H1 (cell line): ENCODE measurements at regions not wholly inside any gene's neighbourhood (a gene's known extent, or its start where the extent isn't known, plus 50 kb on each side); places are given as distances from the start of the nearest gene placed in this dataset.

ENCODE experiments used
- CTCF ChIA-PET: fragments of 300-600 bp; sonication (Branson Sonifier 250); formaldehyde crosslinking; loops from one replicate; lab custom pipeline; 2021; ENCODE audit not compliant: partially characterized antibody; lab: Charles Lee
- POLR2A ChIA-PET: fragments of 300-600 bp; sonication (Branson Sonifier 250); formaldehyde crosslinking; loops from one replicate; lab custom pipeline; 2021; ENCODE audit warnings: inconsistent platforms; ENCODE audit not compliant: partially characterized antibody; lab: Charles Lee
- DNase-seq, 2 experiments: peaks; one replicate each; pipeline versions ENCODE4 v3.0.0 to v3.0.0-alpha.2; 2010 to 2022; ENCODE audit warnings: low spot score in 2 of 2, low read depth in 1 of 2, mixed read lengths in 1 of 2
- FAIRE-seq: peaks from 2 replicates; lab custom pipeline; 2011; peaks lifted over from hg19 to GRCh38; lab: Jason Lieb, UNC
- H2AFZ ChIP-seq: 2 replicates; pipeline ENCODE4 v1.8.1; 2012; ENCODE audit warnings: low read length, inconsistent platforms
- H2AK5ac ChIP-seq: 2 replicates; pipeline ENCODE4 v1.6.1; 2013; ENCODE audit warnings: low read depth, low read length
- H2BK120ac ChIP-seq: replicated peaks from 2 replicates; pipeline ENCODE3; 2013; ENCODE audit warnings: low read depth, low read length, inconsistent platforms
- H2BK12ac ChIP-seq: 2 replicates; pipeline ENCODE4 v1.6.1; 2013; ENCODE audit warnings: low read depth, low read length
- H2BK15ac ChIP-seq: 2 replicates; pipeline ENCODE4 v1.6.1; 2013; ENCODE audit warnings: low read length
- H2BK20ac ChIP-seq: 2 replicates; pipeline ENCODE4 v1.6.1; 2013; ENCODE audit warnings: low read length
- H2BK5ac ChIP-seq: 2 replicates; pipeline ENCODE4 v1.6.1; 2013; ENCODE audit warnings: low read depth, low read length
- H3K14ac ChIP-seq: 2 replicates; pipeline ENCODE4 v1.6.1; 2013; ENCODE audit warnings: inconsistent platforms; ENCODE audit not compliant: insufficient read length
- H3K18ac ChIP-seq: 2 replicates; pipeline ENCODE4 v1.6.1; 2013; ENCODE audit warnings: low read length; ENCODE audit errors: extremely low read depth
- H3K23ac ChIP-seq: 2 replicates; pipeline ENCODE4 v1.6.1; 2013; ENCODE audit warnings: inconsistent platforms; ENCODE audit not compliant: insufficient read length
- H3K23me2 ChIP-seq: 2 replicates; pipeline ENCODE4 v1.6.1; 2013; ENCODE audit warnings: low read depth, low read length
- H3K27ac ChIP-seq: 2 replicates; pipeline ENCODE4 v1.6.1; 2011; ENCODE audit warnings: low read depth, low read length, inconsistent platforms
- H3K27me3 ChIP-seq, 4 experiments: replicated peaks in 1 of 4; 1 replicate in 1 of 4; 2 replicates in 3 of 4; pipeline versions ENCODE4 v1.6.1 to v1.8.1; 2011 to 2013; ENCODE audit warnings: low read length in 3 of 4, mild to moderate bottlenecking in 3 of 4, inconsistent platforms in 2 of 4, mixed read lengths in 2 of 4, moderate library complexity in 1 of 4; ENCODE audit not compliant: control insufficient read depth in 3 of 4, insufficient read depth in 3 of 4; ENCODE audit errors: extremely low read depth in 1 of 4
- H3K36me3 ChIP-seq, 4 experiments: 2 replicates each; pipeline versions ENCODE4 v1.6.1 to v1.8.1; 2011 to 2013; ENCODE audit warnings: mild to moderate bottlenecking in 4 of 4, low read length in 3 of 4, moderate library complexity in 2 of 4, control low read depth in 1 of 4, inconsistent platforms in 1 of 4; ENCODE audit not compliant: insufficient read depth in 4 of 4, control insufficient read depth in 2 of 4
- H3K4ac ChIP-seq: replicated peaks from 2 replicates; pipeline ENCODE3; 2013; ENCODE audit warnings: low read length, low read depth, mixed read lengths, inconsistent platforms; ENCODE audit not compliant: insufficient read length
- H3K4me1 ChIP-seq, 4 experiments: replicated peaks in 1 of 4; 1 replicate in 1 of 4; 2 replicates in 3 of 4; pipeline versions ENCODE4 v1.6.1 to v1.8.1; 2011 to 2013; ENCODE audit warnings: low read length in 3 of 4, inconsistent platforms in 2 of 4, mixed read lengths in 1 of 4; ENCODE audit not compliant: insufficient read depth in 4 of 4, control insufficient read depth in 3 of 4
- H3K4me2 ChIP-seq, 2 experiments: 2 replicates each; pipeline versions ENCODE4 v1.6.1 to v1.8.1; 2011 to 2013; ENCODE audit warnings: low read depth in 2 of 2, low read length in 2 of 2, control low read depth in 1 of 2, inconsistent platforms in 1 of 2, mild to moderate bottlenecking in 1 of 2; ENCODE audit not compliant: insufficient read depth in 1 of 2
- H3K4me3 ChIP-seq, 4 experiments: fragments of 200-600, 300-600 bp in 1 of 4; sonication (generic), shearing (Covaris generic), sonication (Bioruptor Twin) in 1 of 4; 2 replicates each; pipeline versions ENCODE4 v1.5.1 to v1.8.1; 2011 to 2016; ENCODE audit warnings: low read length in 4 of 4, low read depth in 3 of 4, control low read depth in 2 of 4, inconsistent platforms in 2 of 4, mild to moderate bottlenecking in 2 of 4, mixed read lengths in 1 of 4, moderate library complexity in 1 of 4; ENCODE audit not compliant: insufficient read depth in 2 of 4; ENCODE audit errors: extremely low read depth in 1 of 4
- H3K56ac ChIP-seq: replicated peaks from 2 replicates; pipeline ENCODE3; 2013; ENCODE audit warnings: low read depth, mild to moderate bottlenecking, mixed read lengths, low read length, inconsistent platforms; ENCODE audit not compliant: insufficient read length
- H3K79me1 ChIP-seq: 2 replicates; pipeline ENCODE4 v1.6.1; 2013; ENCODE audit warnings: low read depth, low read length, control low read depth
- H3K79me2 ChIP-seq, 2 experiments: 2 replicates each; pipeline versions ENCODE4 v1.6.1 to v1.8.1; 2012 to 2013; ENCODE audit warnings: low read length in 2 of 2, mild to moderate bottlenecking in 2 of 2, inconsistent platforms in 1 of 2; ENCODE audit not compliant: insufficient read depth in 2 of 2, control insufficient read depth in 1 of 2
- H3K9ac ChIP-seq, 4 experiments: replicated peaks in 1 of 4; 1 replicate in 1 of 4; 2 replicates in 3 of 4; pipeline versions ENCODE4 v1.6.1 to v1.8.1; 2011 to 2013; ENCODE audit warnings: low read depth in 3 of 4, low read length in 3 of 4, control low read depth in 2 of 4, mild to moderate bottlenecking in 2 of 4, moderate library complexity in 2 of 4, inconsistent platforms in 1 of 4; ENCODE audit errors: extremely low read depth in 1 of 4
- H3K9me3 ChIP-seq, 2 experiments: 2 replicates each; pipeline versions ENCODE4 v1.6.1 to v1.8.1; 2012 to 2013; ENCODE audit warnings: mild to moderate bottlenecking in 2 of 2, moderate library complexity in 2 of 2, control low read depth in 1 of 2, inconsistent platforms in 1 of 2, low read depth in 1 of 2, low read length in 1 of 2, mixed read lengths in 1 of 2; ENCODE audit not compliant: insufficient read depth in 2 of 2
- H4K20me1 ChIP-seq, 2 experiments: replicated peaks in 1 of 2; 2 replicates each; pipeline versions ENCODE3 to v1.8.1; 2011 to 2013; ENCODE audit warnings: inconsistent platforms in 2 of 2, low read length in 2 of 2, mild to moderate bottlenecking in 1 of 2; ENCODE audit not compliant: insufficient read depth in 2 of 2, control insufficient read depth in 1 of 2
- H4K5ac ChIP-seq: 2 replicates; pipeline ENCODE4 v1.6.1; 2013; ENCODE audit warnings: low read length, low read depth, mixed read lengths, inconsistent platforms; ENCODE audit not compliant: insufficient read length
- H4K8ac ChIP-seq: 2 replicates; pipeline ENCODE4 v1.8.0; 2013; ENCODE audit warnings: mild to moderate bottlenecking, moderate library complexity, low read length, inconsistent platforms; ENCODE audit not compliant: insufficient read depth; ENCODE audit errors: extremely low read depth
- H4K91ac ChIP-seq: replicated peaks from 2 replicates; pipeline ENCODE3; 2013; ENCODE audit warnings: low read length, mixed read lengths, inconsistent platforms; ENCODE audit not compliant: insufficient read length
- ATF2 ChIP-seq: IDR thresholded peaks from 2 replicates; pipeline ENCODE4 v1.6.1; 2012; ENCODE audit warnings: low read length, inconsistent platforms
- GTF2F1 ChIP-seq: IDR thresholded peaks from 2 replicates; pipeline ENCODE4 v1.6.1; 2012; ENCODE audit warnings: low read depth, low read length, improper control_type of control experiment, borderline replicate concordance
- HDAC2 ChIP-seq, 2 experiments: fragments of 300-600 bp in 1 of 2; sonication (generic) in 1 of 2; IDR thresholded peaks; 2 replicates each; pipeline ENCODE4 v1.6.1; 2011 to 2012; ENCODE audit warnings: low read depth in 2 of 2, low read length in 2 of 2, mild to moderate bottlenecking in 2 of 2, moderate library complexity in 2 of 2, borderline replicate concordance in 1 of 2, inconsistent platforms in 1 of 2
- MAX ChIP-seq: IDR thresholded peaks from 2 replicates; pipeline ENCODE4 v1.6.1; 2012; ENCODE audit warnings: inconsistent platforms
- NRF1 ChIP-seq: IDR thresholded peaks from 2 replicates; pipeline ENCODE4 v1.6.1; 2011; ENCODE audit warnings: mild to moderate bottlenecking, low read depth, low read length, improper control_type of control experiment
- RBBP5 ChIP-seq: IDR thresholded peaks from 2 replicates; pipeline ENCODE4 v1.7.1; 2012; ENCODE audit warnings: low read depth, mild to moderate bottlenecking, inconsistent platforms, low read length, moderate library complexity, borderline replicate concordance
- RFX5 ChIP-seq: IDR thresholded peaks from 2 replicates; pipeline ENCODE4 v1.6.1; 2011; ENCODE audit warnings: low read depth, low read length, improper control_type of control experiment, borderline replicate concordance
- SP2 ChIP-seq: IDR thresholded peaks from 2 replicates; pipeline ENCODE4 v1.6.1; 2012; ENCODE audit warnings: mild to moderate bottlenecking, low read length, inconsistent platforms
- TAF7 ChIP-seq: optimal IDR thresholded peaks from 2 replicates; pipeline ENCODE3; 2011; ENCODE audit warnings: low read depth, mild to moderate bottlenecking, inconsistent platforms, low read length, moderate library complexity, borderline replicate concordance
- TBP ChIP-seq: IDR thresholded peaks from 2 replicates; pipeline ENCODE4 v1.6.1; 2011; ENCODE audit warnings: low read depth, low read length, improper control_type of control experiment
- TCF12 ChIP-seq: IDR thresholded peaks from 2 replicates; pipeline ENCODE4 v1.6.1; 2011; ENCODE audit warnings: low read depth, mild to moderate bottlenecking, low read length
- TEAD4 ChIP-seq: IDR thresholded peaks from 2 replicates; pipeline ENCODE4 v1.6.1; 2012; ENCODE audit warnings: low read depth, low read length, inconsistent platforms, mixed read lengths
- YY1 ChIP-seq: IDR thresholded peaks from 2 replicates; pipeline ENCODE4 v1.6.1; 2011; ENCODE audit warnings: low read depth, mild to moderate bottlenecking, low read length
- WGBS, 2 experiments: shearing (Covaris generic) in 1 of 2; methylation state at CpG; one replicate each; pipeline versions ENCODE4 v1.1.6 to v1.1.7; 2013 to 2015; ENCODE audit warnings: low lambda C conversion rate in 2 of 2, mixed read lengths in 2 of 2, inconsistent platforms in 1 of 2, low coverage in 1 of 2, missing lambda C conversion rate in 1 of 2; ENCODE audit not compliant: insufficient replicate concordance in 2 of 2, insufficient coverage in 1 of 2, insufficient read length in 1 of 2; ENCODE audit errors: extremely low coverage in 1 of 2, missing lambda C conversion rate in 1 of 2; 5-methylcytosine and 5-hydroxymethylcytosine counted together

- Histone ChIP-seq H3K56ac (no peak overlapping the region), H3K4me1 (peaks cover 0 to 9% (median 0%) of the 10 kb centered on the region in 4 experiments; a peak in 4 of 7 replicates), H3K36me3 (no peaks in the 10 kb centered on the region), H2AK5ac (no peak overlapping the region), H4K20me1 (no peaks in the 10 kb centered on the region), H3K9me3 (no peaks in the 10 kb centered on the region), H3K27me3 (no peaks in the 10 kb centered on the region), H3K4me3 (no peak overlapping the region), H2BK20ac (no peak overlapping the region), H3K4ac (no peak overlapping the region), H4K8ac (no peak overlapping the region), H2BK12ac (no peak overlapping the region), H3K27ac (no peak overlapping the region), H2BK5ac (no peak overlapping the region), H3K4me2 (no peak overlapping the region), H3K9ac (no peak overlapping the region), H2AFZ (no peak overlapping the region), H3K14ac (no peak overlapping the region), H2BK15ac (no peak overlapping the region), H3K23ac (no peak overlapping the region), H4K91ac (no peak overlapping the region), H3K23me2 (no peaks in the 10 kb centered on the region), H2BK120ac (no peak overlapping the region), H3K79me1 (no peaks in the 10 kb centered on the region), H3K79me2 (no peaks in the 10 kb centered on the region), H3K18ac (no peak overlapping the region), H4K5ac (no peak overlapping the region)
- DNase-seq, result no peak
- ChIA-PET CTCF (interaction anchor here (0.8 to 1.0 kb wide), 2 partner anchors 13 to 156 kb away, joined by 3 read pairs; no protein-coding TSS in a partner anchor), POLR2A (no interaction called here)
- no peak for FAIRE-seq
- WGBS, 2 experiments, result 96% methylated on average over 7 of the region's 7 CpGs; no CpG with 5 or more reads in 1 of the 2 experiments
- TF ChIP-seq TBP (no peak), TAF7 (no peak), HDAC2 (IDR thresholded peaks at IDR 0.05; ENCODE audit: borderline replicate concordance in 1 of 2, low read depth in 2 of 2, low read length in 2 of 2) (no peak), RFX5 (no peak), RBBP5 (no peak), TEAD4 (no peak), YY1 (no peak), TCF12 (no peak), NRF1 (no peak), SP2 (no peak), MAX (no peak), GTF2F1 (no peak), ATF2 (no peak)
These were observed 421.3 kb downstream of the NYAP2 start for GRCh38 chr2:225820826-225821225.
